Right lobe of liver (tissue), 6 donors: ENCODE measurements at regions not wholly inside any gene's neighbourhood (a gene's known extent, or its start where the extent isn't known, plus 50 kb on each side); places are given as distances from the start of the nearest gene placed in this dataset.

Experiments
- ATAC-seq, 4 donors: fragments of 200-7000 bp; cut with Tn5 transposase; one replicate each; pipeline ENCODE4 v1.9.1; 2020; ENCODE audit warnings: mild to moderate bottlenecking in 4 of 4, moderate library complexity in 4 of 4
- DNase-seq, 3 donors: peaks; one replicate each; pipeline ENCODE4 v3.0.0-alpha.2; 2020
- H3K27ac ChIP-seq, 3 donors: fragments of 200-600 bp; one replicate each; pipeline ENCODE4 v1.8.0; 2022
- H3K27me3 ChIP-seq, 2 donors: fragments of 200-600 bp; one replicate each; pipeline ENCODE4 v1.8.0; 2022
- H3K36me3 ChIP-seq, 4 donors: fragments of 200-600 bp; sonication (generic) in 1 of 4; one replicate each; pipeline versions ENCODE4 v1.5.1 to v1.8.0; 2017 to 2022; ENCODE audit warnings: control low read depth in 1 of 4
- H3K4me1 ChIP-seq, 4 donors: fragments of 200-600 bp; sonication (generic) in 1 of 4; one replicate each; pipeline versions ENCODE4 v1.5.1 to v1.8.0; 2017 to 2022; ENCODE audit warnings: control low read depth in 1 of 4
- H3K4me3 ChIP-seq, 3 donors: fragments of 200-600 bp; one replicate each; pipeline ENCODE4 v1.8.0; 2022
- H3K9me3 ChIP-seq, 4 donors: fragments of 200-600 bp; sonication (generic) in 1 of 4; one replicate each; pipeline versions ENCODE4 v1.5.1 to v1.8.0; 2017 to 2022; ENCODE audit warnings: control low read depth in 1 of 4
- CTCF ChIP-seq, 4 donors: fragments of 200-600 bp in 3 of 4; fragments of 450-650 bp in 1 of 4; IDR thresholded peaks; one replicate each; pipeline versions ENCODE4 v1.5.1 to v1.8.0; 2016 to 2022; ENCODE audit warnings: antibody characterized with exemption in 4 of 4, mild to moderate bottlenecking in 2 of 4
- POLR2A ChIP-seq: fragments of 450-650 bp; IDR thresholded peaks from one replicate; pipeline ENCODE4 v1.6.1; 2017; ENCODE audit warnings: antibody characterized with exemption, mild to moderate bottlenecking
- WGBS: methylation state at CpG from one replicate; pipeline ENCODE4 v1.1.6; 2018; ENCODE audit warnings: low coverage, low lambda C conversion rate; ENCODE audit not compliant: insufficient coverage; ENCODE audit errors: missing lambda C conversion rate; 5-methylcytosine and 5-hydroxymethylcytosine counted together
- intact Hi-C, 2 donors: fragments of 100-400 bp; cut with DNase I; formaldehyde crosslinking; loops; one replicate each; pipeline versions ENCODE4 v1.11.2 to v1.14.1; 2022
- donor health status: DM: no; HTN: yes; CAD: no.
- donor health status: DM: no; HTN: no; CAD: no.
- donor health status: DM: no; HTN: no; CAD: no.
- donor health status: DM: no; HTN: yes; CAD: no.
- donor health status: DM: no; HTN: yes; CAD: no.

GRCh38 chr11:42536611-42537360, 775.0 kb upstream of the API5 start:
- no peaks in the 10 kb centered on the region for H3K4me1 ChIP-seq
- no peak overlapping the region for H3K27ac ChIP-seq
- intact Hi-C loops, result no loop called here
- no peaks in the 10 kb centered on the region for H3K9me3 ChIP-seq
- TF ChIP-seq POLR2A (no peak), CTCF (IDR thresholded peaks at IDR 0.05) (no peak)
- no peak for DNase-seq
- H3K27me3 ChIP-seq, result no peaks in the 10 kb centered on the region
- H3K4me3 ChIP-seq, result no peak overlapping the region
- no peak for ATAC-seq
- no peaks in the 10 kb centered on the region for H3K36me3 ChIP-seq
- 36% methylated on average over 4 of the region's 5 CpGs for WGBS

GRCh38 chr11:42542336-42542735, 769.5 kb upstream of the API5 start:
- no peaks in the 10 kb centered on the region for H3K9me3 ChIP-seq
- no peak overlapping the region for H3K27ac ChIP-seq
- intact Hi-C loops, result no loop called here
- TF ChIP-seq CTCF (IDR thresholded peaks at IDR 0.05) (no peak), POLR2A (no peak)
- 27% methylated on average over 1 of the region's 1 CpG for WGBS
- H3K4me1 ChIP-seq, result no peaks in the 10 kb centered on the region
- no peak for ATAC-seq
- H3K27me3 ChIP-seq, result no peaks in the 10 kb centered on the region
- no peak overlapping the region for H3K4me3 ChIP-seq
- H3K36me3 ChIP-seq, result no peaks in the 10 kb centered on the region
- no peak for DNase-seq

GRCh38 chr11:42543844-42544419, 767.9 kb upstream of the API5 start:
- intact Hi-C loops, result no loop called here
- Histone ChIP-seq H3K9me3 (no peaks in the 10 kb centered on the region), H3K4me1 (no peaks in the 10 kb centered on the region), H3K27ac (no peak overlapping the region), H3K27me3 (no peaks in the 10 kb centered on the region), H3K4me3 (no peak overlapping the region), H3K36me3 (no peaks in the 10 kb centered on the region)
- ATAC-seq (no peak), DNase-seq (no peak)
- TF ChIP-seq POLR2A (no peak), CTCF (IDR thresholded peaks at IDR 0.05) (no peak)
- WGBS, result 16% methylated on average over 1 of the region's 1 CpG

GRCh38 chr11:42544726-42545125, 767.1 kb upstream of the API5 start:
- intact Hi-C loops, result no loop called here
- no peak for ATAC-seq
- TF ChIP-seq CTCF (IDR thresholded peaks at IDR 0.05), result no peak
- TF ChIP-seq POLR2A, result no peak

More at GRCh38 chr11:42544726-42545125, 767.1 kb upstream of the API5 start:
- Histone ChIP-seq H3K27me3 (no peaks in the 10 kb centered on the region), H3K4me1 (no peaks in the 10 kb centered on the region), H3K4me3 (no peak overlapping the region), H3K27ac (no peak overlapping the region), H3K9me3 (no peaks in the 10 kb centered on the region), H3K36me3 (no peaks in the 10 kb centered on the region)
- no peak for DNase-seq
- 51% methylated on average over 5 of the region's 5 CpGs for WGBS
